H1 (cell line): ENCODE measurements at regions not wholly inside any gene's neighbourhood (a gene's known extent, or its start where the extent isn't known, plus 50 kb on each side); places are given as distances from the start of the nearest gene placed in this dataset.

Experiments
- CTCF ChIA-PET: fragments of 300-600 bp; sonication (Branson Sonifier 250); formaldehyde crosslinking; loops from one replicate; lab custom pipeline; 2021; ENCODE audit not compliant: partially characterized antibody; lab: Charles Lee
- POLR2A ChIA-PET: fragments of 300-600 bp; sonication (Branson Sonifier 250); formaldehyde crosslinking; loops from one replicate; lab custom pipeline; 2021; ENCODE audit warnings: inconsistent platforms; ENCODE audit not compliant: partially characterized antibody; lab: Charles Lee
- DNase-seq, 2 experiments: peaks; one replicate each; pipeline versions ENCODE4 v3.0.0 to v3.0.0-alpha.2; 2010 to 2022; ENCODE audit warnings: low spot score in 2 of 2, low read depth in 1 of 2, mixed read lengths in 1 of 2
- FAIRE-seq: peaks from 2 replicates; lab custom pipeline; 2011; peaks lifted over from hg19 to GRCh38; lab: Jason Lieb, UNC
- H2AFZ ChIP-seq: 2 replicates; pipeline ENCODE4 v1.8.1; 2012; ENCODE audit warnings: low read length, inconsistent platforms
- H2AK5ac ChIP-seq: 2 replicates; pipeline ENCODE4 v1.6.1; 2013; ENCODE audit warnings: low read depth, low read length
- H2BK120ac ChIP-seq: replicated peaks from 2 replicates; pipeline ENCODE3; 2013; ENCODE audit warnings: low read depth, low read length, inconsistent platforms
- H2BK12ac ChIP-seq: 2 replicates; pipeline ENCODE4 v1.6.1; 2013; ENCODE audit warnings: low read depth, low read length
- H2BK15ac ChIP-seq: 2 replicates; pipeline ENCODE4 v1.6.1; 2013; ENCODE audit warnings: low read length
- H2BK20ac ChIP-seq: 2 replicates; pipeline ENCODE4 v1.6.1; 2013; ENCODE audit warnings: low read length
- H2BK5ac ChIP-seq: 2 replicates; pipeline ENCODE4 v1.6.1; 2013; ENCODE audit warnings: low read depth, low read length
- H3K14ac ChIP-seq: 2 replicates; pipeline ENCODE4 v1.6.1; 2013; ENCODE audit warnings: inconsistent platforms; ENCODE audit not compliant: insufficient read length
- H3K18ac ChIP-seq: 2 replicates; pipeline ENCODE4 v1.6.1; 2013; ENCODE audit warnings: low read length; ENCODE audit errors: extremely low read depth
- H3K23ac ChIP-seq: 2 replicates; pipeline ENCODE4 v1.6.1; 2013; ENCODE audit warnings: inconsistent platforms; ENCODE audit not compliant: insufficient read length
- H3K23me2 ChIP-seq: 2 replicates; pipeline ENCODE4 v1.6.1; 2013; ENCODE audit warnings: low read depth, low read length
- H3K27ac ChIP-seq: 2 replicates; pipeline ENCODE4 v1.6.1; 2011; ENCODE audit warnings: low read depth, low read length, inconsistent platforms
- H3K27me3 ChIP-seq, 4 experiments: replicated peaks in 1 of 4; 1 replicate in 1 of 4; 2 replicates in 3 of 4; pipeline versions ENCODE4 v1.6.1 to v1.8.1; 2011 to 2013; ENCODE audit warnings: low read length in 3 of 4, mild to moderate bottlenecking in 3 of 4, inconsistent platforms in 2 of 4, mixed read lengths in 2 of 4, moderate library complexity in 1 of 4; ENCODE audit not compliant: control insufficient read depth in 3 of 4, insufficient read depth in 3 of 4; ENCODE audit errors: extremely low read depth in 1 of 4
- H3K36me3 ChIP-seq, 4 experiments: 2 replicates each; pipeline versions ENCODE4 v1.6.1 to v1.8.1; 2011 to 2013; ENCODE audit warnings: mild to moderate bottlenecking in 4 of 4, low read length in 3 of 4, moderate library complexity in 2 of 4, control low read depth in 1 of 4, inconsistent platforms in 1 of 4; ENCODE audit not compliant: insufficient read depth in 4 of 4, control insufficient read depth in 2 of 4
- H3K4ac ChIP-seq: replicated peaks from 2 replicates; pipeline ENCODE3; 2013; ENCODE audit warnings: low read length, low read depth, mixed read lengths, inconsistent platforms; ENCODE audit not compliant: insufficient read length
- H3K4me1 ChIP-seq, 4 experiments: replicated peaks in 1 of 4; 1 replicate in 1 of 4; 2 replicates in 3 of 4; pipeline versions ENCODE4 v1.6.1 to v1.8.1; 2011 to 2013; ENCODE audit warnings: low read length in 3 of 4, inconsistent platforms in 2 of 4, mixed read lengths in 1 of 4; ENCODE audit not compliant: insufficient read depth in 4 of 4, control insufficient read depth in 3 of 4
- H3K4me2 ChIP-seq, 2 experiments: 2 replicates each; pipeline versions ENCODE4 v1.6.1 to v1.8.1; 2011 to 2013; ENCODE audit warnings: low read depth in 2 of 2, low read length in 2 of 2, control low read depth in 1 of 2, inconsistent platforms in 1 of 2, mild to moderate bottlenecking in 1 of 2; ENCODE audit not compliant: insufficient read depth in 1 of 2
- H3K4me3 ChIP-seq, 4 experiments: fragments of 200-600, 300-600 bp in 1 of 4; sonication (generic), shearing (Covaris generic), sonication (Bioruptor Twin) in 1 of 4; 2 replicates each; pipeline versions ENCODE4 v1.5.1 to v1.8.1; 2011 to 2016; ENCODE audit warnings: low read length in 4 of 4, low read depth in 3 of 4, control low read depth in 2 of 4, inconsistent platforms in 2 of 4, mild to moderate bottlenecking in 2 of 4, mixed read lengths in 1 of 4, moderate library complexity in 1 of 4; ENCODE audit not compliant: insufficient read depth in 2 of 4; ENCODE audit errors: extremely low read depth in 1 of 4
- H3K56ac ChIP-seq: replicated peaks from 2 replicates; pipeline ENCODE3; 2013; ENCODE audit warnings: low read depth, mild to moderate bottlenecking, mixed read lengths, low read length, inconsistent platforms; ENCODE audit not compliant: insufficient read length
- H3K79me1 ChIP-seq: 2 replicates; pipeline ENCODE4 v1.6.1; 2013; ENCODE audit warnings: low read depth, low read length, control low read depth
- H3K79me2 ChIP-seq, 2 experiments: 2 replicates each; pipeline versions ENCODE4 v1.6.1 to v1.8.1; 2012 to 2013; ENCODE audit warnings: low read length in 2 of 2, mild to moderate bottlenecking in 2 of 2, inconsistent platforms in 1 of 2; ENCODE audit not compliant: insufficient read depth in 2 of 2, control insufficient read depth in 1 of 2
- H3K9ac ChIP-seq, 4 experiments: replicated peaks in 1 of 4; 1 replicate in 1 of 4; 2 replicates in 3 of 4; pipeline versions ENCODE4 v1.6.1 to v1.8.1; 2011 to 2013; ENCODE audit warnings: low read depth in 3 of 4, low read length in 3 of 4, control low read depth in 2 of 4, mild to moderate bottlenecking in 2 of 4, moderate library complexity in 2 of 4, inconsistent platforms in 1 of 4; ENCODE audit errors: extremely low read depth in 1 of 4
- H3K9me3 ChIP-seq, 2 experiments: 2 replicates each; pipeline versions ENCODE4 v1.6.1 to v1.8.1; 2012 to 2013; ENCODE audit warnings: mild to moderate bottlenecking in 2 of 2, moderate library complexity in 2 of 2, control low read depth in 1 of 2, inconsistent platforms in 1 of 2, low read depth in 1 of 2, low read length in 1 of 2, mixed read lengths in 1 of 2; ENCODE audit not compliant: insufficient read depth in 2 of 2
- H4K20me1 ChIP-seq, 2 experiments: replicated peaks in 1 of 2; 2 replicates each; pipeline versions ENCODE3 to v1.8.1; 2011 to 2013; ENCODE audit warnings: inconsistent platforms in 2 of 2, low read length in 2 of 2, mild to moderate bottlenecking in 1 of 2; ENCODE audit not compliant: insufficient read depth in 2 of 2, control insufficient read depth in 1 of 2
- H4K5ac ChIP-seq: 2 replicates; pipeline ENCODE4 v1.6.1; 2013; ENCODE audit warnings: low read length, low read depth, mixed read lengths, inconsistent platforms; ENCODE audit not compliant: insufficient read length
- H4K8ac ChIP-seq: 2 replicates; pipeline ENCODE4 v1.8.0; 2013; ENCODE audit warnings: mild to moderate bottlenecking, moderate library complexity, low read length, inconsistent platforms; ENCODE audit not compliant: insufficient read depth; ENCODE audit errors: extremely low read depth
- H4K91ac ChIP-seq: replicated peaks from 2 replicates; pipeline ENCODE3; 2013; ENCODE audit warnings: low read length, mixed read lengths, inconsistent platforms; ENCODE audit not compliant: insufficient read length
- CHD2 ChIP-seq: IDR thresholded peaks from 2 replicates; pipeline ENCODE4 v1.6.1; 2012; ENCODE audit warnings: low read length, improper control_type of control experiment
- EP300 ChIP-seq, 2 experiments: IDR thresholded peaks; 1 replicate in 1 of 2; 2 replicates in 1 of 2; pipeline ENCODE4 v1.6.1; 2011 to 2012; ENCODE audit warnings: low read depth in 2 of 2, low read length in 2 of 2, mild to moderate bottlenecking in 2 of 2, borderline replicate concordance in 1 of 2, inconsistent platforms in 1 of 2, moderate library complexity in 1 of 2
- GABPA ChIP-seq: IDR thresholded peaks from 2 replicates; pipeline ENCODE4 v1.6.1; 2011; ENCODE audit warnings: mild to moderate bottlenecking, low read length, moderate library complexity, borderline replicate concordance; ENCODE audit not compliant: insufficient read depth
- MAFK ChIP-seq: IDR thresholded peaks from 2 replicates; pipeline ENCODE4 v1.6.1; 2012; ENCODE audit warnings: low read depth, mild to moderate bottlenecking, improper control_type of control experiment, low read length
- NRF1 ChIP-seq: IDR thresholded peaks from 2 replicates; pipeline ENCODE4 v1.6.1; 2011; ENCODE audit warnings: mild to moderate bottlenecking, low read depth, low read length, improper control_type of control experiment
- PHF8 ChIP-seq: fragments of 200-600 bp; sonication (generic); conservative IDR thresholded peaks from 2 replicates; pipeline ENCODE4 v1.7.1; 2012; ENCODE audit warnings: low read depth, mild to moderate bottlenecking, inconsistent platforms, low read length, moderate library complexity
- RBBP5 ChIP-seq: IDR thresholded peaks from 2 replicates; pipeline ENCODE4 v1.7.1; 2012; ENCODE audit warnings: low read depth, mild to moderate bottlenecking, inconsistent platforms, low read length, moderate library complexity, borderline replicate concordance
- SIN3A ChIP-seq, 2 experiments: IDR thresholded peaks in 1 of 2; conservative IDR thresholded peaks in 1 of 2; 2 replicates each; pipeline ENCODE4 v1.6.1; 2011 to 2012; ENCODE audit warnings: low read length in 2 of 2, improper control_type of control experiment in 1 of 2, low read depth in 1 of 2, mild to moderate bottlenecking in 1 of 2
- TAF7 ChIP-seq: optimal IDR thresholded peaks from 2 replicates; pipeline ENCODE3; 2011; ENCODE audit warnings: low read depth, mild to moderate bottlenecking, inconsistent platforms, low read length, moderate library complexity, borderline replicate concordance
- TBP ChIP-seq: IDR thresholded peaks from 2 replicates; pipeline ENCODE4 v1.6.1; 2011; ENCODE audit warnings: low read depth, low read length, improper control_type of control experiment
- TCF12 ChIP-seq: IDR thresholded peaks from 2 replicates; pipeline ENCODE4 v1.6.1; 2011; ENCODE audit warnings: low read depth, mild to moderate bottlenecking, low read length
- TF ChIP-seq, protein P1 (sequence below): IDR thresholded peaks from 2 replicates; pipeline ENCODE4 v1.6.1; 2011; ENCODE audit warnings: low read length, improper control_type of control experiment

- no peak for TF ChIP-seq CHD2
Measured at GRCh38 chr6:50899306-50899870, 80.7 kb downstream of the TFAP2B start (continued).

DNA sequence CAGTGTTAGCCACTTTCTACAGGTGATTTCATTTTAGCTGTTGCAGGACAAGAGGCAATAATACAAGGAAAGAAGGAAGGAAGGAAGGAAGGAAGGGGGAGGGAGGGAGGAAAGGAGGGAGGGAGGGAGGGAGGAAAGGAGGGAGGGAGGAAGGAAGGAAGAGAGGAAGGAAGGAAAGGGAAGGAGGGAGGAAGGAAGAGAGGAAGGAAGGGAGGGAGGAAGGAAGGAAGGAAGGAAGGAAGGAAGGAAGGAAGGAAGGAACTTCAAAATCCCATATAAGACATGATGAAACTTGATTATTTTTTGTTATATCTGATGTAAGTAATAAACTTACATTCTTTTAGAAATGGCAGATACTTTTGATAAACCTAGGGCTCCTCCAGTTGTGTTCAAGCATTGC lies 83.6 kb downstream of the TFAP2B start:
- Histone ChIP-seq H3K4me3 (no peak overlapping the region), H4K91ac (no peak overlapping the region), H3K27ac (no peak overlapping the region), H3K18ac (no peak overlapping the region), H2AFZ (no peak overlapping the region), H3K27me3 (no peaks in the 10 kb centered on the region), H2BK20ac (no peak overlapping the region), H3K9ac (no peak overlapping the region), H4K8ac (no peak overlapping the region), H4K20me1 (no peaks in the 10 kb centered on the region), H4K5ac (no peak overlapping the region), H2BK5ac (no peak overlapping the region), H3K4ac (no peak overlapping the region), H2AK5ac (no peak overlapping the region), H3K79me2 (no peaks in the 10 kb centered on the region), H3K14ac (no peak overlapping the region), H3K23ac (no peak overlapping the region), H3K36me3 (no peaks in the 10 kb centered on the region), H3K4me2 (no peak overlapping the region), H3K79me1 (no peaks in the 10 kb centered on the region), H2BK120ac (no peak overlapping the region), H2BK15ac (no peak overlapping the region), H3K4me1 (no peaks in the 10 kb centered on the region), H3K9me3 (no peaks in the 10 kb centered on the region), H3K23me2 (no peaks in the 10 kb centered on the region), H2BK12ac (no peak overlapping the region), H3K56ac (no peak overlapping the region)
- POLR2A ChIA-PET = no interaction called here
- DNase-seq (no peak), FAIRE-seq (no peak)
- CTCF ChIA-PET = no interaction called here
- TF ChIP-seq TCF12 (no peak), MAFK (no peak), RBBP5 (no peak), GABPA (no peak), EP300 (IDR thresholded peaks at IDR 0.05; ENCODE audit: borderline replicate concordance in 1 of 2, low read depth in 2 of 2, low read length in 2 of 2) (no peak), SIN3A (conservative IDR thresholded peaks at IDR 0.05 in 1 of 2, IDR thresholded peaks at IDR 0.05 in 1 of 2; ENCODE audit: low read depth in 1 of 2, low read length in 2 of 2) (no peak), PHF8 (no peak), TBP (no peak), NRF1 (no peak), TAF7 (no peak), CHD2 (no peak)
- TF ChIP-seq, protein P1, sequence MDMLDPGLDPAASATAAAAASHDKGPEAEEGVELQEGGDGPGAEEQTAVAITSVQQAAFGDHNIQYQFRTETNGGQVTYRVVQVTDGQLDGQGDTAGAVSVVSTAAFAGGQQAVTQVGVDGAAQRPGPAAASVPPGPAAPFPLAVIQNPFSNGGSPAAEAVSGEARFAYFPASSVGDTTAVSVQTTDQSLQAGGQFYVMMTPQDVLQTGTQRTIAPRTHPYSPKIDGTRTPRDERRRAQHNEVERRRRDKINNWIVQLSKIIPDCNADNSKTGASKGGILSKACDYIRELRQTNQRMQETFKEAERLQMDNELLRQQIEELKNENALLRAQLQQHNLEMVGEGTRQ = no peak
